GM23338 (cell line): ENCODE measurements at regions not wholly inside any gene's neighbourhood (a gene's known extent, or its start where the extent isn't known, plus 50 kb on each side); places are given as distances from the start of the nearest gene placed in this dataset.

Source experiments
- ATAC-seq: fragments of 200-7000 bp; cut with Tn5 transposase; 3 replicates; pipeline ENCODE4 v1.9.1; 2020
- DNase-seq: peaks from one replicate; pipeline ENCODE4 v3.0.0-alpha.2; 2015; ENCODE audit warnings: low spot score
- H2AFZ ChIP-seq: fragments of 200-600 bp; sonication (generic); 2 replicates; pipeline ENCODE4 v1.8.0; 2016; ENCODE audit warnings: antibody characterized with exemption, mild to moderate bottlenecking, moderate library complexity
- H3F3A ChIP-seq: fragments of 200-600 bp; sonication (generic); replicated peaks from 2 replicates; pipeline ENCODE4 v1.8.0; 2017; ENCODE audit warnings: antibody characterized with exemption, mixed run types, low read depth
- H3K27ac ChIP-seq: fragments of 200-600 bp; sonication (generic); 2 replicates; pipeline ENCODE4 v1.6.1; 2016; ENCODE audit warnings: low read depth
- H3K27me3 ChIP-seq: fragments of 200-600 bp; sonication (generic); 2 replicates; pipeline ENCODE4 v1.8.0; 2016; ENCODE audit warnings: mild to moderate bottlenecking, mixed run types, moderate library complexity; ENCODE audit not compliant: insufficient read depth
- H3K36me3 ChIP-seq: fragments of 200-600 bp; sonication (generic); 2 replicates; pipeline ENCODE4 v1.8.0; 2016; ENCODE audit warnings: mild to moderate bottlenecking; ENCODE audit not compliant: insufficient read depth
- H3K4me1 ChIP-seq: fragments of 200-600 bp; sonication (generic); 2 replicates; pipeline ENCODE4 v1.8.0; 2016; ENCODE audit warnings: mild to moderate bottlenecking, moderate library complexity; ENCODE audit not compliant: insufficient read depth
- H3K4me2 ChIP-seq: fragments of 200-600 bp; sonication (generic); 2 replicates; pipeline ENCODE4 v1.7.1; 2017; ENCODE audit warnings: mixed run types
- H3K4me3 ChIP-seq: fragments of 200-600 bp; sonication (generic); 2 replicates; pipeline ENCODE4 v1.6.1; 2016; ENCODE audit warnings: mixed run types
- H3K79me2 ChIP-seq: fragments of 200-600 bp; sonication (generic); replicated peaks from 2 replicates; pipeline ENCODE4 v1.8.0; 2017; ENCODE audit warnings: mild to moderate bottlenecking; ENCODE audit not compliant: insufficient read depth
- H3K9me2 ChIP-seq: fragments of 200-600 bp; sonication (generic); 2 replicates; pipeline ENCODE4 v1.8.0; 2017; ENCODE audit not compliant: insufficient read depth
- H4K20me1 ChIP-seq: fragments of 200-600 bp; sonication (generic); replicated peaks from 2 replicates; pipeline ENCODE4 v1.8.0; 2017; ENCODE audit warnings: mild to moderate bottlenecking; ENCODE audit not compliant: insufficient read depth
- H3K27ac Mint-ChIP-seq: 2 replicates; pipeline ENCODE4 v1.8.0; 2020; ENCODE audit warnings: inconsistent platforms, mild to moderate bottlenecking, moderate library complexity, mixed read lengths
- H3K27me3 Mint-ChIP-seq: 3 replicates; pipeline ENCODE4 v1.8.0; 2022; ENCODE audit warnings: low read depth, mild to moderate bottlenecking, moderate library complexity, mixed read lengths, inconsistent platforms; ENCODE audit not compliant: insufficient read depth, poor library complexity
- H3K36me3 Mint-ChIP-seq: 3 replicates; pipeline ENCODE4 v1.8.0; 2021; ENCODE audit warnings: low read depth, mild to moderate bottlenecking, inconsistent platforms, moderate library complexity, mixed read lengths
- H3K4me1 Mint-ChIP-seq: 3 replicates; pipeline ENCODE4 v1.8.0; 2020; ENCODE audit warnings: mild to moderate bottlenecking, inconsistent platforms, mixed read lengths
- H3K4me3 Mint-ChIP-seq: 3 replicates; pipeline ENCODE4 v1.8.0; 2021; ENCODE audit warnings: moderate library complexity, mild to moderate bottlenecking, inconsistent platforms, mixed read lengths
- H3K9me3 Mint-ChIP-seq: 3 replicates; pipeline ENCODE4 v1.8.0; 2020; ENCODE audit warnings: moderate library complexity, mild to moderate bottlenecking, inconsistent platforms, mixed read lengths
- CREB1 ChIP-seq: fragments of 250-450 bp; sonication (Bioruptor Pico); IDR thresholded peaks from 2 replicates; pipeline ENCODE4 v1.5.0; 2020; ENCODE audit warnings: low read depth, mild to moderate bottlenecking, moderate library complexity
- EZH2 ChIP-seq: fragments of 200-600 bp; sonication (generic); IDR thresholded peaks from one replicate; pipeline ENCODE4 v1.8.0; 2017; ENCODE audit warnings: antibody characterized with exemption, mild to moderate bottlenecking, low read depth; ENCODE audit not compliant: unreplicated experiment
- EZH2phosphoT487 ChIP-seq: fragments of 200-600 bp; sonication (generic); IDR thresholded peaks from one replicate; pipeline ENCODE4 v1.8.1; 2018; ENCODE audit warnings: antibody characterized with exemption; ENCODE audit not compliant: unreplicated experiment
- JUNB ChIP-seq: IDR thresholded peaks from one replicate; pipeline ENCODE4 v1.6.1; 2016; ENCODE audit warnings: antibody characterized with exemption; ENCODE audit not compliant: unreplicated experiment
- NANOG ChIP-seq: IDR thresholded peaks from 2 replicates; pipeline ENCODE4 v1.6.1; 2016; ENCODE audit warnings: antibody characterized with exemption, borderline replicate concordance
- POLR2AphosphoS5 ChIP-seq: IDR thresholded peaks from 2 replicates; pipeline ENCODE4 v1.6.1; 2016; ENCODE audit warnings: antibody characterized with exemption, low read depth
- STAT1 ChIP-seq: IDR thresholded peaks from one replicate; pipeline ENCODE4 v1.6.1; 2016; ENCODE audit warnings: antibody characterized with exemption; ENCODE audit not compliant: unreplicated experiment
- ZNF114 ChIP-seq: fragments of 250-450 bp; sonication (Bioruptor Pico); IDR thresholded peaks from 2 replicates; pipeline ENCODE4 v1.5.0; 2020; ENCODE audit warnings: mild to moderate bottlenecking, moderate library complexity
- ZNF331 ChIP-seq: fragments of 250-450 bp; sonication (Bioruptor Pico); IDR thresholded peaks from 2 replicates; pipeline ENCODE4 v1.5.0; 2020; ENCODE audit warnings: low read depth, mild to moderate bottlenecking, moderate library complexity
- TF ChIP-seq, protein P1 (sequence below): fragments of 250-450 bp; sonication (Bioruptor Pico); IDR thresholded peaks from 2 replicates; pipeline ENCODE4 v1.5.0; 2020; ENCODE audit warnings: mild to moderate bottlenecking, moderate library complexity
- TF ChIP-seq, protein P2 (sequence below), 2 experiments: fragments of 200-600 bp in 1 of 2; sonication (generic) in 1 of 2; conservative IDR thresholded peaks; 2 replicates each; pipeline versions ENCODE4 v1.5.1 to v1.6.1; 2016 to 2017; ENCODE audit warnings: antibody characterized with exemption in 2 of 2, low read depth in 2 of 2, mild to moderate bottlenecking in 2 of 2, moderate library complexity in 1 of 2
- TF ChIP-seq, protein P3 (sequence below): IDR thresholded peaks from one replicate; pipeline ENCODE4 v1.6.1; 2018; ENCODE audit warnings: antibody characterized with exemption; ENCODE audit not compliant: unreplicated experiment
- TF ChIP-seq, protein P4 (sequence below): IDR thresholded peaks from 2 replicates; pipeline ENCODE4 v1.6.1; 2016; ENCODE audit warnings: antibody characterized with exemption

DNA sequence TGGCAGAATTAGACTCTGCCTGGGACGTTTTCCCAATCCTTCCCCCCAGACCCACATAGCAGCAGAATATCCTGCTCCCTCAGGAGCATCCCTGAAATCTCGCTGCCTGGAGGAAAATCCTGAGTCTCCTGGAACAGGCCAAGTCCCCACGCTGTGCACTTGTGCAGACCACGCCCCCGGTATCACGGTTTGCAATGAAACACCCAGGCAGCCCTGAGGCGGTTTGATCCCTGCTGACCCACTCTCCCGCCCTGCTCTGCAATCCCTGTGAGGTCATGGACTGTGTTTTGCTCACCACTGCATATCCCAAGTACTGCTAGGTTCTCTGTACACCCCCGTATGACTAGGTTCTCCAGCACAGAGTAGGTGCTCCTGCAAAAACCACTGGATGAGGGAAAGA is 411.8 kb upstream of the MGMT start:
- no peak for DNase-seq
- H3K4me1 Mint-ChIP-seq = no peaks in the 10 kb centered on the region; the same call in 2 of the 3 replicates
- no peaks in the 10 kb centered on the region for H4K20me1 ChIP-seq
- no peak overlapping the region for H3K4me2 ChIP-seq
- no peak overlapping the region for H3K27ac ChIP-seq
- no peaks in the 10 kb centered on the region for H3K4me1 ChIP-seq
- no peak for ATAC-seq
- H2AFZ ChIP-seq = no peak overlapping the region
- no peak overlapping the region for H3K4me3 ChIP-seq
- TF ChIP-seq ZNF114 = no peak
- no peak for TF ChIP-seq JUNB
- TF ChIP-seq ZNF331 (CRISPR knock-in tag) = no peak
- TF ChIP-seq EZH2 = no peak
- TF ChIP-seq POLR2AphosphoS5 = no peak
- TF ChIP-seq EZH2phosphoT487 = no peak
- no peak for TF ChIP-seq STAT1
- TF ChIP-seq CREB1 (CRISPR knock-in tag) = no peak
- TF ChIP-seq, protein P1, sequence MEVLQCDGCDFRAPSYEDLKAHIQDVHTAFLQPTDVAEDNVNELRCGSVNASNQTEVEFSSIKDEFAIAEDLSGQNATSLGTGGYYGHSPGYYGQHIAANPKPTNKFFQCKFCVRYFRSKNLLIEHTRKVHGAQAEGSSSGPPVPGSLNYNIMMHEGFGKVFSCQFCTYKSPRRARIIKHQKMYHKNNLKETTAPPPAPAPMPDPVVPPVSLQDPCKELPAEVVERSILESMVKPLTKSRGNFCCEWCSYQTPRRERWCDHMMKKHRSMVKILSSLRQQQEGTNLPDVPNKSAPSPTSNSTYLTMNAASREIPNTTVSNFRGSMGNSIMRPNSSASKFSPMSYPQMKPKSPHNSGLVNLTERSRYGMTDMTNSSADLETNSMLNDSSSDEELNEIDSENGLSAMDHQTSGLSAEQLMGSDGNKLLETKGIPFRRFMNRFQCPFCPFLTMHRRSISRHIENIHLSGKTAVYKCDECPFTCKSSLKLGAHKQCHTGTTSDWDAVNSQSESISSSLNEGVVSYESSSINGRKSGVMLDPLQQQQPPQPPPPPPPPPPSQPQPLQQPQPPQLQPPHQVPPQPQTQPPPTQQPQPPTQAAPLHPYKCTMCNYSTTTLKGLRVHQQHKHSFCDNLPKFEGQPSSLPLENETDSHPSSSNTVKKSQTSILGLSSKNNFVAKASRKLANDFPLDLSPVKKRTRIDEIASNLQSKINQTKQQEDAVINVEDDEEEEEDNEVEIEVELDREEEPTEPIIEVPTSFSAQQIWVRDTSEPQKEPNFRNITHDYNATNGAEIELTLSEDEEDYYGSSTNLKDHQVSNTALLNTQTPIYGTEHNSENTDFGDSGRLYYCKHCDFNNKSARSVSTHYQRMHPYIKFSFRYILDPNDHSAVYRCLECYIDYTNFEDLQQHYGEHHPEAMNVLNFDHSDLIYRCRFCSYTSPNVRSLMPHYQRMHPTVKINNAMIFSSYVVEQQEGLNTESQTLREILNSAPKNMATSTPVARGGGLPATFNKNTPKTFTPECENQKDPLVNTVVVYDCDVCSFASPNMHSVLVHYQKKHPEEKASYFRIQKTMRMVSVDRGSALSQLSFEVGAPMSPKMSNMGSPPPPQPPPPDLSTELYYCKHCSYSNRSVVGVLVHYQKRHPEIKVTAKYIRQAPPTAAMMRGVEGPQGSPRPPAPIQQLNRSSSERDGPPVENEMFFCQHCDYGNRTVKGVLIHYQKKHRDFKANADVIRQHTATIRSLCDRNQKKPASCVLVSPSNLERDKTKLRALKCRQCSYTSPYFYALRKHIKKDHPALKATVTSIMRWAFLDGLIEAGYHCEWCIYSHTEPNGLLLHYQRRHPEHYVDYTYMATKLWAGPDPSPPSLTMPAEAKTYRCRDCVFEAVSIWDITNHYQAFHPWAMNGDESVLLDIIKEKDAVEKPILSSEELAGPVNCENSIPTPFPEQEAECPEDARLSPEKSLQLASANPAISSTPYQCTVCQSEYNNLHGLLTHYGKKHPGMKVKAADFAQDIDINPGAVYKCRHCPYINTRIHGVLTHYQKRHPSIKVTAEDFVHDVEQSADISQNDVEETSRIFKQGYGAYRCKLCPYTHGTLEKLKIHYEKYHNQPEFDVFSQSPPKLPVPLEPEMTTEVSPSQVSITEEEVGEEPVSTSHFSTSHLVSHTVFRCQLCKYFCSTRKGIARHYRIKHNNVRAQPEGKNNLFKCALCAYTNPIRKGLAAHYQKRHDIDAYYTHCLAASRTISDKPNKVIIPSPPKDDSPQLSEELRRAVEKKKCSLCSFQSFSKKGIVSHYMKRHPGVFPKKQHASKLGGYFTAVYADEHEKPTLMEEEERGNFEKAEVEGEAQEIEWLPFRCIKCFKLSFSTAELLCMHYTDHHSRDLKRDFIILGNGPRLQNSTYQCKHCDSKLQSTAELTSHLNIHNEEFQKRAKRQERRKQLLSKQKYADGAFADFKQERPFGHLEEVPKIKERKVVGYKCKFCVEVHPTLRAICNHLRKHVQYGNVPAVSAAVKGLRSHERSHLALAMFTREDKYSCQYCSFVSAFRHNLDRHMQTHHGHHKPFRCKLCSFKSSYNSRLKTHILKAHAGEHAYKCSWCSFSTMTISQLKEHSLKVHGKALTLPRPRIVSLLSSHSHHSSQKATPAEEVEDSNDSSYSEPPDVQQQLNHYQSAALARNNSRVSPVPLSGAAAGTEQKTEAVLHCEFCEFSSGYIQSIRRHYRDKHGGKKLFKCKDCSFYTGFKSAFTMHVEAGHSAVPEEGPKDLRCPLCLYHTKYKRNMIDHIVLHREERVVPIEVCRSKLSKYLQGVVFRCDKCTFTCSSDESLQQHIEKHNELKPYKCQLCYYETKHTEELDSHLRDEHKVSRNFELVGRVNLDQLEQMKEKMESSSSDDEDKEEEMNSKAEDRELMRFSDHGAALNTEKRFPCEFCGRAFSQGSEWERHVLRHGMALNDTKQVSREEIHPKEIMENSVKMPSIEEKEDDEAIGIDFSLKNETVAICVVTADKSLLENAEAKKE (CRISPR knock-in tag) = no peak
- TF ChIP-seq, protein P2, sequence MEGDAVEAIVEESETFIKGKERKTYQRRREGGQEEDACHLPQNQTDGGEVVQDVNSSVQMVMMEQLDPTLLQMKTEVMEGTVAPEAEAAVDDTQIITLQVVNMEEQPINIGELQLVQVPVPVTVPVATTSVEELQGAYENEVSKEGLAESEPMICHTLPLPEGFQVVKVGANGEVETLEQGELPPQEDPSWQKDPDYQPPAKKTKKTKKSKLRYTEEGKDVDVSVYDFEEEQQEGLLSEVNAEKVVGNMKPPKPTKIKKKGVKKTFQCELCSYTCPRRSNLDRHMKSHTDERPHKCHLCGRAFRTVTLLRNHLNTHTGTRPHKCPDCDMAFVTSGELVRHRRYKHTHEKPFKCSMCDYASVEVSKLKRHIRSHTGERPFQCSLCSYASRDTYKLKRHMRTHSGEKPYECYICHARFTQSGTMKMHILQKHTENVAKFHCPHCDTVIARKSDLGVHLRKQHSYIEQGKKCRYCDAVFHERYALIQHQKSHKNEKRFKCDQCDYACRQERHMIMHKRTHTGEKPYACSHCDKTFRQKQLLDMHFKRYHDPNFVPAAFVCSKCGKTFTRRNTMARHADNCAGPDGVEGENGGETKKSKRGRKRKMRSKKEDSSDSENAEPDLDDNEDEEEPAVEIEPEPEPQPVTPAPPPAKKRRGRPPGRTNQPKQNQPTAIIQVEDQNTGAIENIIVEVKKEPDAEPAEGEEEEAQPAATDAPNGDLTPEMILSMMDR (conservative IDR thresholded peaks at IDR 0.05; ENCODE audit: low read depth in 2 of 2) = no peak
- TF ChIP-seq NANOG = no peak
- TF ChIP-seq, protein P3, sequence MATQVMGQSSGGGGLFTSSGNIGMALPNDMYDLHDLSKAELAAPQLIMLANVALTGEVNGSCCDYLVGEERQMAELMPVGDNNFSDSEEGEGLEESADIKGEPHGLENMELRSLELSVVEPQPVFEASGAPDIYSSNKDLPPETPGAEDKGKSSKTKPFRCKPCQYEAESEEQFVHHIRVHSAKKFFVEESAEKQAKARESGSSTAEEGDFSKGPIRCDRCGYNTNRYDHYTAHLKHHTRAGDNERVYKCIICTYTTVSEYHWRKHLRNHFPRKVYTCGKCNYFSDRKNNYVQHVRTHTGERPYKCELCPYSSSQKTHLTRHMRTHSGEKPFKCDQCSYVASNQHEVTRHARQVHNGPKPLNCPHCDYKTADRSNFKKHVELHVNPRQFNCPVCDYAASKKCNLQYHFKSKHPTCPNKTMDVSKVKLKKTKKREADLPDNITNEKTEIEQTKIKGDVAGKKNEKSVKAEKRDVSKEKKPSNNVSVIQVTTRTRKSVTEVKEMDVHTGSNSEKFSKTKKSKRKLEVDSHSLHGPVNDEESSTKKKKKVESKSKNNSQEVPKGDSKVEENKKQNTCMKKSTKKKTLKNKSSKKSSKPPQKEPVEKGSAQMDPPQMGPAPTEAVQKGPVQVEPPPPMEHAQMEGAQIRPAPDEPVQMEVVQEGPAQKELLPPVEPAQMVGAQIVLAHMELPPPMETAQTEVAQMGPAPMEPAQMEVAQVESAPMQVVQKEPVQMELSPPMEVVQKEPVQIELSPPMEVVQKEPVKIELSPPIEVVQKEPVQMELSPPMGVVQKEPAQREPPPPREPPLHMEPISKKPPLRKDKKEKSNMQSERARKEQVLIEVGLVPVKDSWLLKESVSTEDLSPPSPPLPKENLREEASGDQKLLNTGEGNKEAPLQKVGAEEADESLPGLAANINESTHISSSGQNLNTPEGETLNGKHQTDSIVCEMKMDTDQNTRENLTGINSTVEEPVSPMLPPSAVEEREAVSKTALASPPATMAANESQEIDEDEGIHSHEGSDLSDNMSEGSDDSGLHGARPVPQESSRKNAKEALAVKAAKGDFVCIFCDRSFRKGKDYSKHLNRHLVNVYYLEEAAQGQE = no peak
- TF ChIP-seq, protein P4, sequence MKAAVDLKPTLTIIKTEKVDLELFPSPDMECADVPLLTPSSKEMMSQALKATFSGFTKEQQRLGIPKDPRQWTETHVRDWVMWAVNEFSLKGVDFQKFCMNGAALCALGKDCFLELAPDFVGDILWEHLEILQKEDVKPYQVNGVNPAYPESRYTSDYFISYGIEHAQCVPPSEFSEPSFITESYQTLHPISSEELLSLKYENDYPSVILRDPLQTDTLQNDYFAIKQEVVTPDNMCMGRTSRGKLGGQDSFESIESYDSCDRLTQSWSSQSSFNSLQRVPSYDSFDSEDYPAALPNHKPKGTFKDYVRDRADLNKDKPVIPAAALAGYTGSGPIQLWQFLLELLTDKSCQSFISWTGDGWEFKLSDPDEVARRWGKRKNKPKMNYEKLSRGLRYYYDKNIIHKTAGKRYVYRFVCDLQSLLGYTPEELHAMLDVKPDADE = no peak
- no peaks in the 10 kb centered on the region for H3K36me3 Mint-ChIP-seq
- H3K27me3 ChIP-seq = no peaks in the 10 kb centered on the region
- H3K9me2 ChIP-seq = peaks cover 7% of the 10 kb centered on the region; the same call in 1 of the 2 replicates
- H3K4me3 Mint-ChIP-seq = no peak overlapping the region
- H3K27ac Mint-ChIP-seq = no peak overlapping the region
- H3K36me3 ChIP-seq = no peaks in the 10 kb centered on the region
- H3F3A ChIP-seq = no peaks in the 10 kb centered on the region
- H3K79me2 ChIP-seq = no peaks in the 10 kb centered on the region
- H3K27me3 Mint-ChIP-seq = peaks cover 8% of the 10 kb centered on the region
- H3K9me3 Mint-ChIP-seq = no peaks in the 10 kb centered on the region
